HG03439 (cell line): ENCODE measurements at regions not wholly inside any gene's neighbourhood (a gene's known extent, or its start where the extent isn't known, plus 50 kb on each side); places are given as distances from the start of the nearest gene placed in this dataset.

Experiments used
- ATAC-seq: cut with Tn5 transposase; IDR thresholded peaks from one replicate; pipeline ENCODE4 v1.9.1; 2021; ENCODE audit warnings: mild to moderate bottlenecking, moderate library complexity; ENCODE audit not compliant: unreplicated experiment

GRCh38 chr2:136582628-136583205, 182.6 kb upstream of the THSD7B start:
- ATAC-seq, result no peak

- ATAC-seq, result no peak
Measured at GRCh38 chr2:136572335-136572734, 193.0 kb upstream of the THSD7B start.

GRCh38 chr2:136557203-136557602, 208.1 kb upstream of the THSD7B start:
- no peak for ATAC-seq

GRCh38 chr2:136550181-136550580, 215.2 kb upstream of the THSD7B start:
- no peak for ATAC-seq

GRCh38 chr2:136539355-136539754, 226.0 kb upstream of the THSD7B start:
- no peak for ATAC-seq

GRCh38 chr2:136538489-136538888, 226.9 kb upstream of the THSD7B start:
- no peak for ATAC-seq

- no peak for ATAC-seq
Measured at GRCh38 chr2:136534811-136535210, 230.5 kb upstream of the THSD7B start.

- no peak for ATAC-seq
Measured at GRCh38 chr2:136532171-136532570, 233.2 kb upstream of the THSD7B start.

GRCh38 chr2:136531731-136532130, 233.6 kb upstream of the THSD7B start:
- no peak for ATAC-seq

- no peak for ATAC-seq
Measured at GRCh38 chr2:136530146-136530545, 235.2 kb upstream of the THSD7B start.

GRCh38 chr2:136527560-136527959, 237.8 kb upstream of the THSD7B start:
- no peak for ATAC-seq

GRCh38 chr2:136522724-136523123, 242.6 kb upstream of the THSD7B start:
- ATAC-seq, result no peak

GRCh38 chr2:136517716-136518115, 247.6 kb upstream of the THSD7B start:
- ATAC-seq, result no peak

GRCh38 chr2:136510244-136510643, 255.1 kb upstream of the THSD7B start:
- no peak for ATAC-seq

- ATAC-seq, result no peak
Measured at GRCh38 chr2:136505462-136505861, 259.9 kb upstream of the THSD7B start.

GRCh38 chr2:136502660-136503059, 262.7 kb upstream of the THSD7B start:
- ATAC-seq, result no peak

GRCh38 chr2:136497709-136498108, 267.6 kb upstream of the THSD7B start:
- no peak for ATAC-seq

- no peak for ATAC-seq
Measured at GRCh38 chr2:136496966-136497365, 268.4 kb upstream of the THSD7B start.

GRCh38 chr2:136495636-136496035, 269.7 kb upstream of the THSD7B start:
- no peak for ATAC-seq

GRCh38 chr2:136492901-136493300, 272.4 kb upstream of the THSD7B start:
- no peak for ATAC-seq

GRCh38 chr2:136490100-136490499, 275.2 kb upstream of the THSD7B start:
- no peak for ATAC-seq

GRCh38 chr2:136487421-136487820, 277.9 kb upstream of the THSD7B start:
- no peak for ATAC-seq

- ATAC-seq, result peak; percentile 58
Measured at GRCh38 chr2:136486115-136486514, 279.2 kb upstream of the THSD7B start.
